Lower leg skin (tissue), 3 donors: ENCODE measurements at regions not wholly inside any gene's neighbourhood (a gene's known extent, or its start where the extent isn't known, plus 50 kb on each side); places are given as distances from the start of the nearest gene placed in this dataset.
"Not testable (repeated sequence)": the region's sequence is repeated elsewhere in the genome, so short reads cannot be mapped to it uniquely, and the experiment has no call there.

Experiments used
- POLR2A ChIP-seq, 2 donors: fragments of 450-650 bp; IDR thresholded peaks; one replicate each; pipeline ENCODE4 v1.6.1; 2016 to 2017; ENCODE audit warnings: antibody characterized with exemption in 2 of 2, mild to moderate bottlenecking in 1 of 2, moderate library complexity in 1 of 2
- TF ChIP-seq, protein P1 (sequence below), 3 donors: fragments of 450-650 bp; IDR thresholded peaks; one replicate each; pipeline ENCODE4 v1.5.1; 2016; ENCODE audit warnings: antibody characterized with exemption in 3 of 3, mild to moderate bottlenecking in 3 of 3, moderate library complexity in 2 of 3

- TF ChIP-seq POLR2A (IDR thresholded peaks at IDR 0.05), result not testable (repeated sequence)
- TF ChIP-seq, protein P1, sequence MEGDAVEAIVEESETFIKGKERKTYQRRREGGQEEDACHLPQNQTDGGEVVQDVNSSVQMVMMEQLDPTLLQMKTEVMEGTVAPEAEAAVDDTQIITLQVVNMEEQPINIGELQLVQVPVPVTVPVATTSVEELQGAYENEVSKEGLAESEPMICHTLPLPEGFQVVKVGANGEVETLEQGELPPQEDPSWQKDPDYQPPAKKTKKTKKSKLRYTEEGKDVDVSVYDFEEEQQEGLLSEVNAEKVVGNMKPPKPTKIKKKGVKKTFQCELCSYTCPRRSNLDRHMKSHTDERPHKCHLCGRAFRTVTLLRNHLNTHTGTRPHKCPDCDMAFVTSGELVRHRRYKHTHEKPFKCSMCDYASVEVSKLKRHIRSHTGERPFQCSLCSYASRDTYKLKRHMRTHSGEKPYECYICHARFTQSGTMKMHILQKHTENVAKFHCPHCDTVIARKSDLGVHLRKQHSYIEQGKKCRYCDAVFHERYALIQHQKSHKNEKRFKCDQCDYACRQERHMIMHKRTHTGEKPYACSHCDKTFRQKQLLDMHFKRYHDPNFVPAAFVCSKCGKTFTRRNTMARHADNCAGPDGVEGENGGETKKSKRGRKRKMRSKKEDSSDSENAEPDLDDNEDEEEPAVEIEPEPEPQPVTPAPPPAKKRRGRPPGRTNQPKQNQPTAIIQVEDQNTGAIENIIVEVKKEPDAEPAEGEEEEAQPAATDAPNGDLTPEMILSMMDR (IDR thresholded peaks at IDR 0.05), result not testable (repeated sequence)
Observed at GRCh38 chr20:30574337-30574736, 683.1 kb upstream of the DEFB115 start.
